ENCODE measurements at regions not wholly inside any gene's neighbourhood (a gene's known extent, or its start where the extent isn't known, plus 50 kb on each side); places are given as distances from the start of the nearest gene placed in this dataset.

DNA sequence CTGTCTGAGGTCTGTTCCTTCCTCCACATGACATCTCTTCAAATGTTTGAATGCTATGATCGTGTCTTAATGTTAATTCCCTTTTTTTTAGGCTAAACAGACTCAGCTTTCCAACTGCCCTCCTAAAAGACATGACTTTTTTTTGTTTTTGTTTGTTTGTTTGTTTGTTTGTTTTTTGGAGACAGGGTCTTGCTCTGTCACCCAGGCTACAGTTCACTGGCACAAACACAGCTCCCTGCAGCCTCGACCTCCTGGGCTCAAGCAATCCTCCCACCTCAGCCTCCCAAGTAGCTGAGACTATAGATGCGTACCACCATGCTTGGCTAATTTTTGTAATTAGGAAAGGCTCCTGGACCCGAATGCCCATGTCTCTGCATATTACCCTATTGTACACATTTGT lies 176.5 kb downstream of the ABCA8 start:
- WGBS (ENCODE audit: insufficient coverage, low lambda C conversion rate) = 100% methylated on average over 1 of the region's 4 CpGs
- Histone ChIP-seq H3K27ac (ENCODE audit: low read length) (peak overlapping the region; percentile 60), H3K4me1 (ENCODE audit: control insufficient read depth, insufficient read depth, low read length) (peaks cover 5% of the 10 kb centered on the region)

DNA sequence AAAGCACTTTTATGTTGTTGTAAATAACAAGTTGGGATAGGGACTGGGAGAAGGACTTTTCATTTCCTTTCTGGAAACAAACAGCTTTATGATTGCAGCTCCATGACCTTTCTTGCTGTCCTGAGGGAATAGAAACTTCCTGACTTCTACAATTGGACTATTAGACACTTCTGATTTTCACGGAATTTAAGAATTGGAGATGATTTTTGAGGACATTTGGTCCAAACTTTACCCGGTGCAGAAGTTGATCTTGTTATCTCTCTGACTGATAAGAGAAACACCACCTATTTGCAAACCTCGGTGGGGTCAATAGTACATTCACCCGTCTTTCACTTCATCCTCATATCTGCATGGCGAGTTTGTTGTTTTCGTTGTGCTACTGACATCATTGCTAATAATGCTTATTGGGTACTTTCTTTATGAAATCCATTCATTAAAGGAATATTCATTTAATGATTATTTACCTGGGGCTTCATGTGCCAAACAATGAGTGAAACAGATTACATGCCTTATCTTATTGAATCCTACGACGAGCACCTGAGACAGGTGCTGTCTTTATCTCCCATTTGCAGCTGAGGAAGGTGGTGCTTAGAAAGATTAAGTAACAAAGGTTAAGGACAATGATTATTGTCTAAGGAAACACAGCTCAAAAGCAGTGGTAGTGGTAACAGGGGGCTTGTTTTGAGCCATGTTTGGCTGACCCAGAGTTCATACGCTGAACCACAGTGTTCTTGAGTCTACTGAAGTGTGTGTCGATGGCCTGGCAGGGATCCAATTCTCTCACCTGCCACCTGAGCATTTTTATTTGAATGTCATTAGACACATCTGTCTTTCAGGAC lies 176.9 kb upstream of the FAM20A start:
- Histone ChIP-seq H3K9me3 (ENCODE audit: control insufficient read depth, low read depth, low read length) (no peaks in the 10 kb centered on the region), H3K27me3 (ENCODE audit: control insufficient read depth, insufficient read depth, low read length) (no peaks in the 10 kb centered on the region), H3K36me3 (ENCODE audit: control insufficient read depth, insufficient read depth, low read length) (no peaks in the 10 kb centered on the region), H3K4me3 (ENCODE audit: low read length) (peak overlapping the region; percentile 20), H3K27ac (ENCODE audit: low read length) (peak overlapping the region; percentile 60), H3K4me1 (ENCODE audit: control insufficient read depth, insufficient read depth, low read length) (peaks cover 4% of the 10 kb centered on the region)
- DNase-seq = peak; percentile 34 to 77
- 11% methylated on average over 3 of the region's 10 CpGs for WGBS (ENCODE audit: insufficient coverage, low lambda C conversion rate)

More for the DNA sequence above, 176.5 kb downstream of the ABCA8 start:
- Histone ChIP-seq H3K4me3 (ENCODE audit: low read length) (no peak overlapping the region), H3K36me3 (ENCODE audit: control insufficient read depth, insufficient read depth, low read length) (no peaks in the 10 kb centered on the region), H3K9me3 (ENCODE audit: control insufficient read depth, low read depth, low read length) (no peaks in the 10 kb centered on the region), H3K27me3 (ENCODE audit: control insufficient read depth, insufficient read depth, low read length) (no peaks in the 10 kb centered on the region)
- no peak for DNase-seq

- no peak overlapping the region for H3K4me3 ChIP-seq (ENCODE audit: low read length)
- H3K27me3 ChIP-seq (ENCODE audit: control insufficient read depth, insufficient read depth, low read length) = no peaks in the 10 kb centered on the region
- H3K36me3 ChIP-seq (ENCODE audit: control insufficient read depth, insufficient read depth, low read length) = no peaks in the 10 kb centered on the region
- H3K27ac ChIP-seq (ENCODE audit: low read length) = peak overlapping the region; percentile 60
- no peaks in the 10 kb centered on the region for H3K9me3 ChIP-seq (ENCODE audit: control insufficient read depth, low read depth, low read length)
- H3K4me1 ChIP-seq (ENCODE audit: control insufficient read depth, insufficient read depth, low read length) = peaks cover 4% of the 10 kb centered on the region
- no CpG with 5 or more reads among the region's 5 CpGs for WGBS (ENCODE audit: insufficient coverage, low lambda C conversion rate)
- DNase-seq = peak; percentile 56 to 75
These were observed 176.2 kb upstream of the FAM20A start for GRCh38 chr17:68777243-68777855.

DNA sequence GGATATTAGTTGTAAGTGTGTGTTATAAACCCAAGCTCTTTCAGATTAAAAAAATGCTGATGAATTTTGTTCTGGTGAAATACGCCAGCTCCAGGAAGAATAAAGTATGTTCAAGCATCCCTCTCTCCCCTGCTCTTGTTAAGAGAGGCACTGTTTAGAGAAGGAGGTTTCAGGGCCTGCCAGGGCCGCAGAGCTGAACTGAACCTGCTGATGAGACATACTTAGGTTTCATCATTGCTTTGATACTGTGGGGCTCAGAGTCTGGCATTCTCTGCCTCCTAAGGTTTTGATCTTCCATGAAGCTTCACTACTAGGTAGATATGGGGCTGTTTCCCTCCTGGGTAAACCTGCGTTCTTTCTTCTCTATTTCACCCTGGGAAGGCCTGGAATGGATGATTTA lies 175.3 kb upstream of the FAM20A start:
- Histone ChIP-seq H3K36me3 (ENCODE audit: control insufficient read depth, insufficient read depth, low read length) (no peaks in the 10 kb centered on the region), H3K4me3 (ENCODE audit: low read length) (no peak overlapping the region), H3K9me3 (ENCODE audit: control insufficient read depth, low read depth, low read length) (no peaks in the 10 kb centered on the region), H3K27ac (ENCODE audit: low read length) (no peak overlapping the region), H3K4me1 (ENCODE audit: control insufficient read depth, insufficient read depth, low read length) (peaks cover 4% of the 10 kb centered on the region), H3K27me3 (ENCODE audit: control insufficient read depth, insufficient read depth, low read length) (no peaks in the 10 kb centered on the region)
- no CpG with 5 or more reads among the region's 3 CpGs for WGBS (ENCODE audit: insufficient coverage, low lambda C conversion rate)
- DNase-seq = no peak

DNA sequence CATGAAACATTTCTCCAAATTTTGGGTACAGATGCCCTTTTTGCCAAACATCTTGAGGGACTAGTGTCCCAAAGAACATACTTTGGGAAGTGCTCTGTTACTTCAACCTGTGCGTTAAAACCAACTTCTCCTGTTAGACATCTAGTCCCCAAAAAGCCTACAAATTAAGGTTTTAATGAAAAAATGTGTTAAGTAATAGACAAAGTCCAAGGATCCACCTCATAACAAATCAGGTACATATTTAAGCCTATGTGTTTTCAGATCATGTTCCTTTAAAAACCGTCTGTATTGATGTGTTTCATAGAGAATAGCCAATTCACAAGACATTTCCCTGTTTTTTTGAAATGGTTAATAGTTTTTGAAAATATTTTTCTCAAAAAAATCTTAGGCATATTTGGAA lies 174.8 kb upstream of the FAM20A start:
- no peak for DNase-seq
- WGBS (ENCODE audit: insufficient coverage, low lambda C conversion rate) = 100% methylated on average over 1 of the region's 2 CpGs
- H3K27me3 ChIP-seq (ENCODE audit: control insufficient read depth, insufficient read depth, low read length) = no peaks in the 10 kb centered on the region
- H3K9me3 ChIP-seq (ENCODE audit: control insufficient read depth, low read depth, low read length) = no peaks in the 10 kb centered on the region
- H3K4me3 ChIP-seq (ENCODE audit: low read length) = no peak overlapping the region
- H3K4me1 ChIP-seq (ENCODE audit: control insufficient read depth, insufficient read depth, low read length) = peaks cover 4% of the 10 kb centered on the region
- no peaks in the 10 kb centered on the region for H3K36me3 ChIP-seq (ENCODE audit: control insufficient read depth, insufficient read depth, low read length)
- no peak overlapping the region for H3K27ac ChIP-seq (ENCODE audit: low read length)

- Histone ChIP-seq H3K4me3 (ENCODE audit: low read length) (no peak overlapping the region), H3K27ac (ENCODE audit: low read length) (no peak overlapping the region), H3K27me3 (ENCODE audit: control insufficient read depth, insufficient read depth, low read length) (no peaks in the 10 kb centered on the region), H3K4me1 (ENCODE audit: control insufficient read depth, insufficient read depth, low read length) (peaks cover 4% of the 10 kb centered on the region), H3K36me3 (ENCODE audit: control insufficient read depth, insufficient read depth, low read length) (no peaks in the 10 kb centered on the region), H3K9me3 (ENCODE audit: control insufficient read depth, low read depth, low read length) (no peaks in the 10 kb centered on the region)
- peak in 1 of 2 donors; percentile 26 for DNase-seq
These were observed 174.2 kb upstream of the FAM20A start for GRCh38 chr17:68775318-68775717.

DNA sequence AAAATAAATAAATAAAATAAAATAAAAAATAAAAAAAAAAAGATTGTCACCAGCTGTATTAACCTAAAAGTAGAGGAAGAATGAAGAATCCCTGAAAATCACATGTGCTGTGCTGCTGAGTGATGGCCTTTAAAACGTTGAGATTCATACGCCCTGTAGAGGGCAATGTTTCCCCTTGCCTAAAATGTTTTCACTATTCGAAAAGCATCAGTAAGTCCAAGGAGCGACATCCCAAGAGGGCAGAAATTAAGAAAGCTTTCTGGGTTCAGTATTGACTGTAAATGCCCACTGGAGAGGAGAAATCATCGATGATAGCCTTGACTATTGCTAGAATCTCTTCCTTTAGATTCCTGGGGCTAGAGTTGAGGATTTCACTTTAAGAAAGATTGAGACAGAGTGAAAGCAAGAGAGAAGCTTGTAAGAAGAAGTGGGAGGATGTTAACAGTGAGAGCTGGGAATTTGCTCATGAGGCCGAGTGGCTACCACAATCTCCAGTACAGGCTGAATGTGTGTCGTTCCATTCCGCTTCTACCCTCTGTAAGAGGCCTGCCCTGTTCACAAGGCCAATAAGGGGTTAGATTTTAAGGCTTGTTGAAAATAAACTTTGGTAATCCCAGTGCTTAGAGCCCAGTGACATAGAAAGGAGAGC lies 170.8 kb upstream of the FAM20A start:
- Histone ChIP-seq H3K9me3 (ENCODE audit: control insufficient read depth, low read depth, low read length) (no peaks in the 10 kb centered on the region), H3K27me3 (ENCODE audit: control insufficient read depth, insufficient read depth, low read length) (no peaks in the 10 kb centered on the region), H3K27ac (ENCODE audit: low read length) (no peak overlapping the region), H3K4me3 (ENCODE audit: low read length) (no peak overlapping the region), H3K36me3 (ENCODE audit: control insufficient read depth, insufficient read depth, low read length) (no peaks in the 10 kb centered on the region), H3K4me1 (ENCODE audit: control insufficient read depth, insufficient read depth, low read length) (peaks cover 2% of the 10 kb centered on the region)
- WGBS (ENCODE audit: insufficient coverage, low lambda C conversion rate) = no CpG with 5 or more reads among the region's 8 CpGs
- DNase-seq = peak; percentile 26 to 53

DNA sequence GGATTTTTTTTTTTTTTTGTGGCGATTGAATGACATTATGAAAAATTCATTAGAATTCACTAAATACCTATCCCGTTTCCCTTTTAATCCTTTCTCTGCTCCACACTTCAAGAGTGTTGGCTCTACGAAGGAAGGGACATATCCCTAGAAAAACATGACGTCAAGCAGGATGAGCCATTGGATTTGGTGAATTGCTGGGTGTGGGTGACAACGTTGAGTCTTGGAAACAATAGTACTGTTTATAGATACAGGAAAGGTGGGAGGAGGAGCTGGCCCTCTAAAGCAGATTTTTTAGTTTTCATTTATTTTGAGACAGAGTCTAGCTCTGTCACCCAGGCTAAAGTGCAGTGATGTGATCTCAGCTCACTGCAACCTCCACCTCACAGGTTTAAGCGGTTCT lies 167.6 kb upstream of the FAM20A start:
- WGBS (ENCODE audit: insufficient coverage, low lambda C conversion rate) = 87% methylated on average over 3 of the region's 6 CpGs
- H3K4me3 ChIP-seq (ENCODE audit: low read length) = no peak overlapping the region
- no peak overlapping the region for H3K27ac ChIP-seq (ENCODE audit: low read length)
- H3K9me3 ChIP-seq (ENCODE audit: control insufficient read depth, low read depth, low read length) = no peaks in the 10 kb centered on the region
- H3K27me3 ChIP-seq (ENCODE audit: control insufficient read depth, insufficient read depth, low read length) = no peaks in the 10 kb centered on the region
- DNase-seq = no peak
- H3K4me1 ChIP-seq (ENCODE audit: control insufficient read depth, insufficient read depth, low read length) = no peaks in the 10 kb centered on the region
- H3K36me3 ChIP-seq (ENCODE audit: control insufficient read depth, insufficient read depth, low read length) = no peaks in the 10 kb centered on the region

DNA sequence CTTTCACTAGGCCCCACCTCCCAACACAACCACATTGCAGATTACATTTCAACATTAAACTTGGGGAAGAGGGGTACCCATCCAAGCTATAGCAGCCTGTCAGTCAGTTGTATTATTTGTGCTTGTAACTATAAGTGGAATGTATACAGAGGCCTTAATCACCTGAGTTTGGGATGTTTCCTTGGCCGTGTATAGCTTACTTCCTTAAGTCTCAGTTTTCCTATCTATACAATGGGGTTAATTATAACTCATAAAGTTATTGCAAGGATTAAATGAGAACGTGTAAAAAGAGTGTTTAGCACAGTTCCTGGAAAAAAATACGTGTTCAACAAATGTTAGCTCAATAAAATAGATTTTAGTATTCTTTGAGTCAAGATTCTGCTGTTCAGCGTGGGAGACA lies 165.5 kb upstream of the FAM20A start:
- no peak for DNase-seq
- no peaks in the 10 kb centered on the region for H3K4me1 ChIP-seq (ENCODE audit: control insufficient read depth, insufficient read depth, low read length)
- H3K4me3 ChIP-seq (ENCODE audit: low read length) = no peak overlapping the region
- H3K27ac ChIP-seq (ENCODE audit: low read length) = no peak overlapping the region
- H3K27me3 ChIP-seq (ENCODE audit: control insufficient read depth, insufficient read depth, low read length) = no peaks in the 10 kb centered on the region
- H3K36me3 ChIP-seq (ENCODE audit: control insufficient read depth, insufficient read depth, low read length) = no peaks in the 10 kb centered on the region
- H3K9me3 ChIP-seq (ENCODE audit: control insufficient read depth, low read depth, low read length) = no peaks in the 10 kb centered on the region
- WGBS (ENCODE audit: insufficient coverage, low lambda C conversion rate) = 100% methylated on average over 2 of the region's 4 CpGs

DNA sequence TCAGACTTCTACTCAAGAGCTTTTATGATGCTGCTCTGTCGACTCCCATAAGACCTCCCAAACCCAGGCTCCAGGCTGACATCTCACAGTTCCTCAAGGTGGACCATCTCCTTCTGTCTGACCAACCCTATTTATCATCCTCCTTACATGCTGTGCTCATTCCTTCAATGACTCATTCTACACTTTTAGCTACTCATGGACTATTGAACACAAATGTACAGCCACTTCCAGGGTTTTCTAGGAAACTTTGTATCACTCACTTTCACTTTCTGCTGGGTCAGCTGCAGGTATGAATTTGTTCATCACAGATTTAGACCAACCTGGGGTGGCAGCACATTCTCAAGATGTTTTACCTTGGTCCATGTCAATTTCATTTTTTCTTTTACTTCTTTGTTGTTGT lies 162.4 kb upstream of the FAM20A start:
- H3K27ac ChIP-seq (ENCODE audit: low read length) = no peak overlapping the region
- H3K4me1 ChIP-seq (ENCODE audit: control insufficient read depth, insufficient read depth, low read length) = peaks cover 7% of the 10 kb centered on the region
- DNase-seq = peak in 1 of 2 donors; percentile 31
- H3K36me3 ChIP-seq (ENCODE audit: control insufficient read depth, insufficient read depth, low read length) = no peaks in the 10 kb centered on the region
- no peaks in the 10 kb centered on the region for H3K9me3 ChIP-seq (ENCODE audit: control insufficient read depth, low read depth, low read length)
- 100% methylated on average over 1 of the region's 1 CpG for WGBS (ENCODE audit: insufficient coverage, low lambda C conversion rate)
- H3K27me3 ChIP-seq (ENCODE audit: control insufficient read depth, insufficient read depth, low read length) = no peaks in the 10 kb centered on the region
- no peak overlapping the region for H3K4me3 ChIP-seq (ENCODE audit: low read length)
